H1 (cell line): ENCODE measurements at regions not wholly inside any gene's neighbourhood (a gene's known extent, or its start where the extent isn't known, plus 50 kb on each side); places are given as distances from the start of the nearest gene placed in this dataset.

ENCODE experiments used
- CTCF ChIA-PET: fragments of 300-600 bp; sonication (Branson Sonifier 250); formaldehyde crosslinking; loops from one replicate; lab custom pipeline; 2021; ENCODE audit not compliant: partially characterized antibody; lab: Charles Lee
- POLR2A ChIA-PET: fragments of 300-600 bp; sonication (Branson Sonifier 250); formaldehyde crosslinking; loops from one replicate; lab custom pipeline; 2021; ENCODE audit warnings: inconsistent platforms; ENCODE audit not compliant: partially characterized antibody; lab: Charles Lee
- DNase-seq, 2 experiments: peaks; one replicate each; pipeline versions ENCODE4 v3.0.0 to v3.0.0-alpha.2; 2010 to 2022; ENCODE audit warnings: low spot score in 2 of 2, low read depth in 1 of 2, mixed read lengths in 1 of 2
- FAIRE-seq: peaks from 2 replicates; lab custom pipeline; 2011; peaks lifted over from hg19 to GRCh38; lab: Jason Lieb, UNC
- H2AFZ ChIP-seq: 2 replicates; pipeline ENCODE4 v1.8.1; 2012; ENCODE audit warnings: low read length, inconsistent platforms
- H2AK5ac ChIP-seq: 2 replicates; pipeline ENCODE4 v1.6.1; 2013; ENCODE audit warnings: low read depth, low read length
- H2BK120ac ChIP-seq: replicated peaks from 2 replicates; pipeline ENCODE3; 2013; ENCODE audit warnings: low read depth, low read length, inconsistent platforms
- H2BK12ac ChIP-seq: 2 replicates; pipeline ENCODE4 v1.6.1; 2013; ENCODE audit warnings: low read depth, low read length
- H2BK15ac ChIP-seq: 2 replicates; pipeline ENCODE4 v1.6.1; 2013; ENCODE audit warnings: low read length
- H2BK20ac ChIP-seq: 2 replicates; pipeline ENCODE4 v1.6.1; 2013; ENCODE audit warnings: low read length
- H2BK5ac ChIP-seq: 2 replicates; pipeline ENCODE4 v1.6.1; 2013; ENCODE audit warnings: low read depth, low read length
- H3K14ac ChIP-seq: 2 replicates; pipeline ENCODE4 v1.6.1; 2013; ENCODE audit warnings: inconsistent platforms; ENCODE audit not compliant: insufficient read length
- H3K18ac ChIP-seq: 2 replicates; pipeline ENCODE4 v1.6.1; 2013; ENCODE audit warnings: low read length; ENCODE audit errors: extremely low read depth
- H3K23ac ChIP-seq: 2 replicates; pipeline ENCODE4 v1.6.1; 2013; ENCODE audit warnings: inconsistent platforms; ENCODE audit not compliant: insufficient read length
- H3K23me2 ChIP-seq: 2 replicates; pipeline ENCODE4 v1.6.1; 2013; ENCODE audit warnings: low read depth, low read length
- H3K27ac ChIP-seq: 2 replicates; pipeline ENCODE4 v1.6.1; 2011; ENCODE audit warnings: low read depth, low read length, inconsistent platforms
- H3K27me3 ChIP-seq, 4 experiments: replicated peaks in 1 of 4; 1 replicate in 1 of 4; 2 replicates in 3 of 4; pipeline versions ENCODE4 v1.6.1 to v1.8.1; 2011 to 2013; ENCODE audit warnings: low read length in 3 of 4, mild to moderate bottlenecking in 3 of 4, inconsistent platforms in 2 of 4, mixed read lengths in 2 of 4, moderate library complexity in 1 of 4; ENCODE audit not compliant: control insufficient read depth in 3 of 4, insufficient read depth in 3 of 4; ENCODE audit errors: extremely low read depth in 1 of 4
- H3K36me3 ChIP-seq, 4 experiments: 2 replicates each; pipeline versions ENCODE4 v1.6.1 to v1.8.1; 2011 to 2013; ENCODE audit warnings: mild to moderate bottlenecking in 4 of 4, low read length in 3 of 4, moderate library complexity in 2 of 4, control low read depth in 1 of 4, inconsistent platforms in 1 of 4; ENCODE audit not compliant: insufficient read depth in 4 of 4, control insufficient read depth in 2 of 4
- H3K4ac ChIP-seq: replicated peaks from 2 replicates; pipeline ENCODE3; 2013; ENCODE audit warnings: low read length, low read depth, mixed read lengths, inconsistent platforms; ENCODE audit not compliant: insufficient read length
- H3K4me1 ChIP-seq, 4 experiments: replicated peaks in 1 of 4; 1 replicate in 1 of 4; 2 replicates in 3 of 4; pipeline versions ENCODE4 v1.6.1 to v1.8.1; 2011 to 2013; ENCODE audit warnings: low read length in 3 of 4, inconsistent platforms in 2 of 4, mixed read lengths in 1 of 4; ENCODE audit not compliant: insufficient read depth in 4 of 4, control insufficient read depth in 3 of 4
- H3K4me2 ChIP-seq, 2 experiments: 2 replicates each; pipeline versions ENCODE4 v1.6.1 to v1.8.1; 2011 to 2013; ENCODE audit warnings: low read depth in 2 of 2, low read length in 2 of 2, control low read depth in 1 of 2, inconsistent platforms in 1 of 2, mild to moderate bottlenecking in 1 of 2; ENCODE audit not compliant: insufficient read depth in 1 of 2
- H3K4me3 ChIP-seq, 4 experiments: fragments of 200-600, 300-600 bp in 1 of 4; sonication (generic), shearing (Covaris generic), sonication (Bioruptor Twin) in 1 of 4; 2 replicates each; pipeline versions ENCODE4 v1.5.1 to v1.8.1; 2011 to 2016; ENCODE audit warnings: low read length in 4 of 4, low read depth in 3 of 4, control low read depth in 2 of 4, inconsistent platforms in 2 of 4, mild to moderate bottlenecking in 2 of 4, mixed read lengths in 1 of 4, moderate library complexity in 1 of 4; ENCODE audit not compliant: insufficient read depth in 2 of 4; ENCODE audit errors: extremely low read depth in 1 of 4
- H3K56ac ChIP-seq: replicated peaks from 2 replicates; pipeline ENCODE3; 2013; ENCODE audit warnings: low read depth, mild to moderate bottlenecking, mixed read lengths, low read length, inconsistent platforms; ENCODE audit not compliant: insufficient read length
- H3K79me1 ChIP-seq: 2 replicates; pipeline ENCODE4 v1.6.1; 2013; ENCODE audit warnings: low read depth, low read length, control low read depth
- H3K79me2 ChIP-seq, 2 experiments: 2 replicates each; pipeline versions ENCODE4 v1.6.1 to v1.8.1; 2012 to 2013; ENCODE audit warnings: low read length in 2 of 2, mild to moderate bottlenecking in 2 of 2, inconsistent platforms in 1 of 2; ENCODE audit not compliant: insufficient read depth in 2 of 2, control insufficient read depth in 1 of 2
- H3K9ac ChIP-seq, 4 experiments: replicated peaks in 1 of 4; 1 replicate in 1 of 4; 2 replicates in 3 of 4; pipeline versions ENCODE4 v1.6.1 to v1.8.1; 2011 to 2013; ENCODE audit warnings: low read depth in 3 of 4, low read length in 3 of 4, control low read depth in 2 of 4, mild to moderate bottlenecking in 2 of 4, moderate library complexity in 2 of 4, inconsistent platforms in 1 of 4; ENCODE audit errors: extremely low read depth in 1 of 4
- H3K9me3 ChIP-seq, 2 experiments: 2 replicates each; pipeline versions ENCODE4 v1.6.1 to v1.8.1; 2012 to 2013; ENCODE audit warnings: mild to moderate bottlenecking in 2 of 2, moderate library complexity in 2 of 2, control low read depth in 1 of 2, inconsistent platforms in 1 of 2, low read depth in 1 of 2, low read length in 1 of 2, mixed read lengths in 1 of 2; ENCODE audit not compliant: insufficient read depth in 2 of 2
- H4K20me1 ChIP-seq, 2 experiments: replicated peaks in 1 of 2; 2 replicates each; pipeline versions ENCODE3 to v1.8.1; 2011 to 2013; ENCODE audit warnings: inconsistent platforms in 2 of 2, low read length in 2 of 2, mild to moderate bottlenecking in 1 of 2; ENCODE audit not compliant: insufficient read depth in 2 of 2, control insufficient read depth in 1 of 2
- H4K5ac ChIP-seq: 2 replicates; pipeline ENCODE4 v1.6.1; 2013; ENCODE audit warnings: low read length, low read depth, mixed read lengths, inconsistent platforms; ENCODE audit not compliant: insufficient read length
- H4K8ac ChIP-seq: 2 replicates; pipeline ENCODE4 v1.8.0; 2013; ENCODE audit warnings: mild to moderate bottlenecking, moderate library complexity, low read length, inconsistent platforms; ENCODE audit not compliant: insufficient read depth; ENCODE audit errors: extremely low read depth
- H4K91ac ChIP-seq: replicated peaks from 2 replicates; pipeline ENCODE3; 2013; ENCODE audit warnings: low read length, mixed read lengths, inconsistent platforms; ENCODE audit not compliant: insufficient read length
- MAFK ChIP-seq: IDR thresholded peaks from 2 replicates; pipeline ENCODE4 v1.6.1; 2012; ENCODE audit warnings: low read depth, mild to moderate bottlenecking, improper control_type of control experiment, low read length
- TAF7 ChIP-seq: optimal IDR thresholded peaks from 2 replicates; pipeline ENCODE3; 2011; ENCODE audit warnings: low read depth, mild to moderate bottlenecking, inconsistent platforms, low read length, moderate library complexity, borderline replicate concordance
- WGBS, 2 experiments: shearing (Covaris generic) in 1 of 2; methylation state at CpG; one replicate each; pipeline versions ENCODE4 v1.1.6 to v1.1.7; 2013 to 2015; ENCODE audit warnings: low lambda C conversion rate in 2 of 2, mixed read lengths in 2 of 2, inconsistent platforms in 1 of 2, low coverage in 1 of 2, missing lambda C conversion rate in 1 of 2; ENCODE audit not compliant: insufficient replicate concordance in 2 of 2, insufficient coverage in 1 of 2, insufficient read length in 1 of 2; ENCODE audit errors: extremely low coverage in 1 of 2, missing lambda C conversion rate in 1 of 2; 5-methylcytosine and 5-hydroxymethylcytosine counted together

DNA sequence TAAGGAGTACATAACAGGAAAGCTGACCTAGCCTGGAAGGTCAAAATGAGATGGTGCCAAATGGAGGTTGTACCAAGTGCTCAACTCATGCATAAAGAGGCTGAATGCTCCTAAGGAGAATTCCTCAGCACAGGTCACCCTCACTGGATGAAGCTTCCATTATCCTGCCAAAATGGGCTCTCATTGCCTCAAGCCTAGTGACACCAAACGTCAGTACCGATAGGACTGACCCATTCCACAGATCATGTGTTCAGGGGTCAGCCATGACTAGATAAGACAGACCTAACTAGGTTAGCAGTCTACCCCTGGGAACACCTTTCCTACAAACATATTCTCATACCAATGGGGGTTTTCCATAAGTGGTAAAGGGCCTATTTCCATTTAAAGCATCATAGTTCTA is 160.7 kb downstream of the MEX3B start:
- peaks cover 2% of the 10 kb centered on the region; the same call in 1 of the 2 replicates for H3K23me2 ChIP-seq
- no peaks in the 10 kb centered on the region for H3K27me3 ChIP-seq
- no peak overlapping the region for H2AK5ac ChIP-seq
- H3K27ac ChIP-seq: no peak overlapping the region
- no peak overlapping the region for H3K4me3 ChIP-seq
- H3K4me2 ChIP-seq: no peak overlapping the region
- no peak overlapping the region for H4K91ac ChIP-seq
- H2AFZ ChIP-seq: no peak overlapping the region
- H2BK20ac ChIP-seq: no peak overlapping the region
- H3K79me1 ChIP-seq: no peaks in the 10 kb centered on the region
- no peak overlapping the region for H2BK120ac ChIP-seq
- no peaks in the 10 kb centered on the region for H3K36me3 ChIP-seq
- H4K20me1 ChIP-seq: no peaks in the 10 kb centered on the region
- no peaks in the 10 kb centered on the region for H3K9me3 ChIP-seq
- no peaks in the 10 kb centered on the region for H3K4me1 ChIP-seq
- no peak overlapping the region for H2BK15ac ChIP-seq
- H3K4ac ChIP-seq: no peak overlapping the region
- H3K9ac ChIP-seq: no peak overlapping the region
- ChIA-PET POLR2A (no interaction called here), CTCF (interaction anchor here (1.1 kb wide), 1 partner anchor 35 kb away, joined by 3 read pairs; no protein-coding TSS in a partner anchor)
- no peak overlapping the region for H3K56ac ChIP-seq
- no peak overlapping the region for H2BK12ac ChIP-seq
- no peak for TF ChIP-seq MAFK
- no peak for TF ChIP-seq TAF7
- DNase-seq: no peak
- no peak for FAIRE-seq
- H4K5ac ChIP-seq: no peak overlapping the region
- WGBS, 2 experiments: 93% methylated on average over 2 of the region's 2 CpGs; no CpG with 5 or more reads in 1 of the 2 experiments
- H3K14ac ChIP-seq: no peak overlapping the region
- no peak overlapping the region for H4K8ac ChIP-seq
- H3K23ac ChIP-seq: no peak overlapping the region
- no peak overlapping the region for H3K18ac ChIP-seq
- H2BK5ac ChIP-seq: no peak overlapping the region
- H3K79me2 ChIP-seq: no peaks in the 10 kb centered on the region
